Transverse colon (tissue), 3 donors: ENCODE measurements at regions not wholly inside any gene's neighbourhood (a gene's known extent, or its start where the extent isn't known, plus 50 kb on each side); places are given as distances from the start of the nearest gene placed in this dataset.

ENCODE experiments used
- EP300 ChIP-seq: sonication (generic); formaldehyde crosslinking; IDR thresholded peaks from one replicate; pipeline ENCODE4 v1.6.1; 2017; ENCODE audit warnings: antibody characterized with exemption, low read depth
- POLR2A ChIP-seq: fragments of 450-650 bp; IDR thresholded peaks from one replicate; pipeline ENCODE4 v1.6.1; 2016; ENCODE audit warnings: antibody characterized with exemption, mild to moderate bottlenecking, moderate library complexity
- TF ChIP-seq, protein P1 (sequence below), 5 experiments: fragments of 200-600 bp in 3 of 5; fragments of 450-650 bp in 2 of 5; sonication (generic) in 3 of 5; IDR thresholded peaks; 1 replicate in 2 of 5; 2 replicates in 3 of 5; pipeline ENCODE4 v1.5.1; 2016 to 2017; ENCODE audit warnings: antibody characterized with exemption in 5 of 5, inconsistent platforms in 3 of 5, mild to moderate bottlenecking in 2 of 5, moderate library complexity in 1 of 5

DNA sequence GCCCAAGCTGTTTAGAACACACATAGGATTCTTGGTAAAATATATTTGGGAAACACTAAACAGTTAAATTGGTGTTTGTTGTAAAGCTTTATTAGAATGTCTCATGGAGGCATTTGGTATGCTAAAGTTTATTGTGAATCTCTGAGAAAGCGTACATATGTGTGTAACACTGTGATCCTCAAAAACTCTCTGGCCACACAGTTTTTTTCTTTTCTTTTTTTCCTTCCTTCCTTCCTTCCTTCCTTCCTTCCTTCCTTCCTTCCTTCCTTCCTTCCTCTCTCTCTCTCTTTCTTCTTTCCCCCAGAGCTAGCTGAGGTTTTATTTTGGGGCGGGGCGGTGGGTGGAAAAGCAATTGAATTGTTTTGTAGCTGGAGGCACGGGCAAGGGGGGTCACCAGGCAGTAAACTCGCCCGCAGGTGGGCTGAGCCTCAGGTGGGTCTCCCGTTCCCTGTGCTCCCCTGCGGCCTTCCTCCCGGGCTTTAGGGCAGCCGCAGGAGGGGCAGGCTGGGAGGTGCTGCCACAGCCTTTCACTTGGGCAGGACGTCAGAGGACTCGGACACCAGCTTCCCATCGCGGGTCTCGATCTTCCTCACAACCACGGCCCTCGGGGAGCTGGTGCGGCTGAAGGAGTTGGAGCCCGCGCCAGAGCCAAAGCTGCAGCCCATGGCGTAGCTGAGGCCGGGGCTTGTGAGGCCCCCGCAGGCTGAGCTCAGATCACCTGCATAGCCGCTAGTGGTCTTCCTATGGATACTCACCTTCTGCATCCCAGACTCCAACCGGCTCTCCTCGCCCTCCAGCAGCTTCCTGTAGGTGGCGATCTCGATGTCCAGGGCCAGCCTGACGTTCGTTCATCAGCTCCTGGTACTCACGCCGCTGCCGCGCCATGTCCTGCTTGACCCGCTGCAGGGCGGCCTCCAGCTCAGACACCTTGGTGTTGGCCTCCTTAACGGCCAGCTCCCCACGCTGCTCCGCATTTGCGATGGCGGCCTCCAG, 459.0 kb downstream of the GATA3 start:
- TF ChIP-seq, protein P1, sequence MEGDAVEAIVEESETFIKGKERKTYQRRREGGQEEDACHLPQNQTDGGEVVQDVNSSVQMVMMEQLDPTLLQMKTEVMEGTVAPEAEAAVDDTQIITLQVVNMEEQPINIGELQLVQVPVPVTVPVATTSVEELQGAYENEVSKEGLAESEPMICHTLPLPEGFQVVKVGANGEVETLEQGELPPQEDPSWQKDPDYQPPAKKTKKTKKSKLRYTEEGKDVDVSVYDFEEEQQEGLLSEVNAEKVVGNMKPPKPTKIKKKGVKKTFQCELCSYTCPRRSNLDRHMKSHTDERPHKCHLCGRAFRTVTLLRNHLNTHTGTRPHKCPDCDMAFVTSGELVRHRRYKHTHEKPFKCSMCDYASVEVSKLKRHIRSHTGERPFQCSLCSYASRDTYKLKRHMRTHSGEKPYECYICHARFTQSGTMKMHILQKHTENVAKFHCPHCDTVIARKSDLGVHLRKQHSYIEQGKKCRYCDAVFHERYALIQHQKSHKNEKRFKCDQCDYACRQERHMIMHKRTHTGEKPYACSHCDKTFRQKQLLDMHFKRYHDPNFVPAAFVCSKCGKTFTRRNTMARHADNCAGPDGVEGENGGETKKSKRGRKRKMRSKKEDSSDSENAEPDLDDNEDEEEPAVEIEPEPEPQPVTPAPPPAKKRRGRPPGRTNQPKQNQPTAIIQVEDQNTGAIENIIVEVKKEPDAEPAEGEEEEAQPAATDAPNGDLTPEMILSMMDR (IDR thresholded peaks at IDR 0.05), result no peak
- TF ChIP-seq POLR2A (no peak), EP300 (no peak)
